Keratinocyte (primary cell): ENCODE measurements at regions not wholly inside any gene's neighbourhood (a gene's known extent, or its start where the extent isn't known, plus 50 kb on each side); places are given as distances from the start of the nearest gene placed in this dataset.

Experiments
- CTCF ChIP-seq, 3 experiments: IDR thresholded peaks in 1 of 3; conservative IDR thresholded peaks in 1 of 3; optimal IDR thresholded peaks in 1 of 3; 2 replicates in 2 of 3; 3 replicates in 1 of 3; pipeline versions ENCODE3 to v1.5.1; 2011; ENCODE audit warnings: low read length in 3 of 3, mild to moderate bottlenecking in 3 of 3, moderate library complexity in 2 of 3, control low read depth in 1 of 3, inconsistent platforms in 1 of 3; ENCODE audit not compliant: insufficient read depth in 2 of 3; ENCODE audit errors: extremely low read depth in 1 of 3
- EZH2 ChIP-seq: IDR thresholded peaks from one replicate; pipeline ENCODE4 v1.6.1; 2012; ENCODE audit warnings: inconsistent platforms, mild to moderate bottlenecking, low read length, moderate library complexity

DNA sequence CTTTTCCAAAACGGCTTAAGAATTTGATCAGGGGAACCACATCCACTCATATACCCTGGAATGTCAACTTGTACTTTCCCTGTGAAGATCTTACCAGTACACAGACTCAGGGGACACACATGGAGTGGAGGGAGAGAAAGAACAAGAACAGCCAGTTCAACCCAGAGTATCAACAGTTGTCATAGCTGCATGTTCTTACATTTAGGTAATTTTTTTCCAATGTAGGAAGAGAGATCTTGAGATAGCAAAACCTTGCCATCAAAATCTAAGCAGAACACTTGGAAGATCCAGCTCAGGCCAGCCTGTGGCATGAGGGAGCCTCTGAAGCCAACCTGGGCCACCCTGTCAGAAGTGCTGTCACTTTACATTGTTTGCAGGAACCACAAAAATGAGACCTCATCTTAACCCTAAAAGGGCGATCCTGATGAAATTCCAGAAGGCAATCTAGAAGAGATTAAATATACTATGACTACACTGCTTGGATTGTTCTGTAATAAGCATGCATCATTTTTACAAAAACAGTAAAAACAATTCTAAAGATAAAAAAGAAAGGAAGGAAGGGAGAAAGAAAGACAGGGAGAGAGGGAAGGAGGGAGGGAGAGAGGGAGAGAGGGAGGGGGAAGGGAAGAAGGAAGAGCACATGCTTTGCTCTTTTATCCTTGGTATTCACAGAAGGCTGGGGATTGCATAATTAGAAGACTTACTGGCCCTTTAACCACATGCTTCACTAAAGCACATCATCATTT, 124.7 kb upstream of the TCF21 start:
- TF ChIP-seq CTCF (optimal IDR thresholded peaks at IDR 0.05 in 1 of 3, IDR thresholded peaks at IDR 0.05 in 1 of 3, conservative IDR thresholded peaks at IDR 0.05 in 1 of 3; ENCODE audit: extremely low read depth in 1 of 3, insufficient read depth in 2 of 3, low read length in 3 of 3) (no peak), EZH2 (no peak)
